ENCODE measurements at regions not wholly inside any gene's neighbourhood (a gene's known extent, or its start where the extent isn't known, plus 50 kb on each side); places are given as distances from the start of the nearest gene placed in this dataset.

DNA sequence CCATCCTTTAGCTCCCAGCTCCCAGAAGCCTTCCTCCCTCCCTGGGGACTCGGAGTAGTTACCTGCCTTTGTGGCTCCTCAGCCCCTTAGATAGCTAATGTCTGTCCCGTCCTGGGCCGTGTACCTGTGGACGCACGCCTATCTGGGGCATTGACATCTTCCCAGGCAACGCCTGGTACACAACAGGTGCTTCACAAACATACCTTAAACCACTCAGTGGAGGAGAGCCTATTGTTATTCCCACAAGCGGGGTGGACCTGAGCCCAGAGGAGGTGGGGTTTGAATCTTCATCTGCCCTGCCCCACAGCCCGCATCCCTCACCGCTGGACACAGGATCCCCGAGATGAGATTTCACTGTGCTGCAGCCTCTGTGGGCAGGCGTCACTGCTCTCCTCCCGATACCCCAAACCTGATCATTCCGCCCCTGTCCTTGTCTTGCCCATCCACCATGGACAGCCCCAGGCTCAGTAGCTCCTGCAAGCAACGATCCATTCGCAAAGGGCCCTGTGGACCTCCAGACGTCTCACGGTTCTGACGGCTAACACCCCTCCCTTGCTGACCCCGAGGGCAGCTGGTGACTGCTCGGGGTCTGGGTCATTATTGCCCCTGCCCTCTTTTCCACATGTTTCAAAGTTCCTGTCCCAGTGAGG lies 73.8 kb upstream of the SHISAL1 start:
- no peak overlapping the region for H3K4me3 ChIP-seq (ENCODE audit: control insufficient read depth, low read depth, low read length)
- TF ChIP-seq, protein P1, sequence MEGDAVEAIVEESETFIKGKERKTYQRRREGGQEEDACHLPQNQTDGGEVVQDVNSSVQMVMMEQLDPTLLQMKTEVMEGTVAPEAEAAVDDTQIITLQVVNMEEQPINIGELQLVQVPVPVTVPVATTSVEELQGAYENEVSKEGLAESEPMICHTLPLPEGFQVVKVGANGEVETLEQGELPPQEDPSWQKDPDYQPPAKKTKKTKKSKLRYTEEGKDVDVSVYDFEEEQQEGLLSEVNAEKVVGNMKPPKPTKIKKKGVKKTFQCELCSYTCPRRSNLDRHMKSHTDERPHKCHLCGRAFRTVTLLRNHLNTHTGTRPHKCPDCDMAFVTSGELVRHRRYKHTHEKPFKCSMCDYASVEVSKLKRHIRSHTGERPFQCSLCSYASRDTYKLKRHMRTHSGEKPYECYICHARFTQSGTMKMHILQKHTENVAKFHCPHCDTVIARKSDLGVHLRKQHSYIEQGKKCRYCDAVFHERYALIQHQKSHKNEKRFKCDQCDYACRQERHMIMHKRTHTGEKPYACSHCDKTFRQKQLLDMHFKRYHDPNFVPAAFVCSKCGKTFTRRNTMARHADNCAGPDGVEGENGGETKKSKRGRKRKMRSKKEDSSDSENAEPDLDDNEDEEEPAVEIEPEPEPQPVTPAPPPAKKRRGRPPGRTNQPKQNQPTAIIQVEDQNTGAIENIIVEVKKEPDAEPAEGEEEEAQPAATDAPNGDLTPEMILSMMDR (conservative IDR thresholded peaks at IDR 0.05; ENCODE audit: control insufficient read depth, insufficient read depth, low read depth, low read length) = no peak
- no peak for DNase-seq (ENCODE audit: low read depth)

DNA sequence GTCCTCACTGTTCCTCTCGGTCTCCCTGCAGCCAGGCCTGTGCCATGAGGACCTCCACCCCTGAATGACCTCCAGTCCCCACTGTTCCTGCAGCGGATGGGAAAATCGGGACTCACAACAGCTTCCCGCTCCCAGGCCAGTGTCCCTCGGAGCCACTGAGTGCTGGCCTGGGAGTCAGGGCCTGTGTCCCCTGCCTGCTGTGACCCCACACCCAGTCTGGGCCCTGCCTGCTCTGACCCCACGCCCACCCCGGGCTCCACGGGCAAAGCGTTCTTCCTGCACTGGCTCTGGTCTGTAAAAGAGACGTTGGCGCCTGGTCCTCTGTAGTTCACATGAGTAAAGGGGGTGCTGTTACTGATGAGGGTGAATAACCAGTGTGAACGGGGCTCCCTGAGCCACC lies 73.0 kb upstream of the SHISAL1 start:
- no peak for DNase-seq (ENCODE audit: low read depth)
- TF ChIP-seq, protein P1 (conservative IDR thresholded peaks at IDR 0.05; ENCODE audit: control insufficient read depth, insufficient read depth, low read depth, low read length) = no peak
- no peak overlapping the region for H3K4me3 ChIP-seq (ENCODE audit: control insufficient read depth, low read depth, low read length)

DNA sequence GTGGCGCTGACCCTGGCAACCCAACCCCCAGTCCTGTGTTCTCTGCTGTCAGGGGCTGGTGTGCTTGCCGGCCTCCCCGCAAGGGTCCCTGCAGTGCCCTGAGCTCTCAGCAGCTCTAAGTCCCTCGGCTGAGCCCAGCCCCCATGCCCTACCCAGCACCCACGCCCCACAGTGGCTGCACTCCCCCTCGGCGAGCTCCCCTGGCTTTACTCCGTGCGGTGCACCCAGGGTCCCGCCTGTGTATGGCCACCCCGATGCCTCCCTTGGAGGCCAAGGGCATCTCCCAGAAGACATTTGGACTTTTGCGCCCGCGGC lies 72.5 kb upstream of the SHISAL1 start:
- no peak overlapping the region for H3K4me3 ChIP-seq (ENCODE audit: control insufficient read depth, low read depth, low read length)
- TF ChIP-seq, protein P1 (conservative IDR thresholded peaks at IDR 0.05; ENCODE audit: control insufficient read depth, insufficient read depth, low read depth, low read length) = no peak

DNA sequence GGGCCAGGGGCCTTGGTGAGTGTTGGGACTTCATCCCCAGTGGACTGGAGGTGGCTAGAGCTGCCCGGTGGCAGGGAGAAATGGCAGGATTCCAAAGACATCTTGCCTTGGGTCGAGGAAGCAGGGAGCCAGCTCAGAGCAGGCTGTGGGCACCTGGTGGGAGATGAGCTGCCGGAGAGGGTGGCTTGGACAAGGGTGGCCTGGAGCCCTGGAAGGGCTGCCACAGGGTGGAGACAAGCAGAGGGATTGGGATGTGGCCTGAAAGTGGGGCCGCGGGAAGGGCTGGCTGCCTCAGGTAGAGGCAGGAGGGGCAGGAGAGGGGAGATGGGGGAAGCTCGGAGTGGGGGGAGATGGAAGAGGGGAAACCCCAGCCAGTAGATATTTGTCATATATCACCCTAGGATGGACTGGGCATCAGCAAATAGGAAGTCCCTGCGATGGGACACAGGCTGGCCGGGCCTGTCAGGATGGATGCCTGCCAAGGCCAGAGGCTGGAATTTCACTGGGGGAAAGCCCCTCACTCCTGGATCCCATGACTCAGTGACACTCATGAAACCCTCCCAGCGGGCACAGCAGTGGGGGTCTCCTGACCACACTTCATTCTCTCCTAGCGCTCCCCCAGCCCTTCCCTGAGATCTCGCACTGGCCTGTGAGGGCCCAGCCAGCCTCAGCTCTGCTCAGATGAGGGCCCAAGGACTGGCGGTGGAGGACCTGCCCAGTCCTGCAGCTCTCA lies 72.0 kb upstream of the SHISAL1 start:
- no peak for DNase-seq (ENCODE audit: low read depth)
- TF ChIP-seq, protein P1 (conservative IDR thresholded peaks at IDR 0.05; ENCODE audit: control insufficient read depth, insufficient read depth, low read depth, low read length) = no peak
- H3K4me3 ChIP-seq (ENCODE audit: control insufficient read depth, low read depth, low read length) = no peak overlapping the region

More for the DNA sequence above, 72.5 kb upstream of the SHISAL1 start:
- no peak for DNase-seq (ENCODE audit: low read depth)

DNA sequence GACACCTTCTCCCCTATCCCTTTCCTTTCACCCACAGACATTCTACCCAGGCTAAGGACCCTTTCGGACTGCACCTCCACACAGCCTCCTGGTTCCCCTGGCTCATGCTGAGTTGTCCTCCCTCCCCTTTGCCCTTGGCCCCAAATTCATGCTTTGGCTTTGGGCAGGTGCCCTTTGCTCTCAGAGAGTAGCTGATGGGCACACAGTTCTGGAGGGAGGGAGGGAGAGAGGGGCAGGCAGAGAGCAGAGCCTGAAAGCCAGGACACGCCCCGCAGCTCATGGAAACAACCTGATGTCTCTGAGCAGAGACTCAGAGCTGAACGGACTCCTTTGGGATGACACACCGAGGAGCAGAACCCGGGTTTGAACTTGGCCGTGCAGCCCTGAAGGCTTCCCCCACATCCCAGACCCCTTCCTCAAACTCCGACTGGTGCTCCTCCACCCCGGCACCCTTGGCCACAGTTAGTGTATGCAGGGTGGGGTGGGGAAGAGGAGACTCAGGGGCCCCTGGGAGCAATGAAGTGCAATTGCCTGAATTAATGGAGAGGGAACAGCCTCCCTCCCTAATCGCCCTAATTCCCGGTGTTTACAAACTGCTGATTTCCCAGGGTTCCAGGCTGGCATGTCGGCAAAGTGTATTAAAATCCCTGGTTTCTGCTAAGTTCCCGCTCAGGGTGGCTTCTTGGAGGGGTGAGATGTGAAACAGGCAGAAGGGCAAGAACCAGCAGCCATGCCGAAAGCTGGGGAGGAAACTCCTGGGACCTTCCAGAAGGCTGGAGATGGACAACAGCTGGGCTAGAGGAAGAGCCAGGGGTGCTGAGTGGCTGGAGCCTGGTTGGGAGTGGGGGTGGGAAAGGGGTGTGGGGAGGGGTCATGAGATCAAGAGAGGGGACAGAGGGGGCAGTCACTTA lies 71.2 kb upstream of the SHISAL1 start:
- no peak overlapping the region for H3K4me3 ChIP-seq (ENCODE audit: control insufficient read depth, low read depth, low read length)
- TF ChIP-seq, protein P1 (conservative IDR thresholded peaks at IDR 0.05; ENCODE audit: control insufficient read depth, insufficient read depth, low read depth, low read length) = no peak

DNA sequence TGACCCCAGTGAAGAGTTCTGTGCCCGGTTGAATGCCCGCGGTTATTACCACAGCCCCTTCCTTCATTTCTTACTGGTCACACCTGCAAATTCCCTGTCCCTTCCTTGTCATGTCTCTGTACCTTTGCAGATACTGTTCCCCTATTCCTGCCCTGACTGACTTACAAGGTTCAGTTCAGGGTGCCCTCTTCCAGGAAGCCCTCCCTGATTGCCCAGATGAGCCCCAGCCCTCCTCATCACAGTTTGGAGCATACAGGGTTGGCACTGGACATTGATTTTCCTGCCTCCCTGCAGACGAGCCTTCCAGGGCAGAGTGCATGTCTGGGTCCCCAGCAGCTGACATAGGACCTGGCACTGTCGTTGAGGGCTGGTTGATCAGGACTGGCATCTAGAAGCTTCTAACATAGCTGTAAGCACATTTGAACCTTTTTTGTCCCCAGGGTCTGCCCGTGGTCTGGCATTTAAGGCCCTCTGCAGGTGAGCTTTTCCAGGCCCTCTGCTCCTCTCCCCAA lies 70.4 kb upstream of the SHISAL1 start:
- DNase-seq (ENCODE audit: low read depth) = no peak
- TF ChIP-seq, protein P1 (conservative IDR thresholded peaks at IDR 0.05; ENCODE audit: control insufficient read depth, insufficient read depth, low read depth, low read length) = no peak
- H3K4me3 ChIP-seq (ENCODE audit: control insufficient read depth, low read depth, low read length) = no peak overlapping the region

More for the DNA sequence above, 71.2 kb upstream of the SHISAL1 start:
- DNase-seq (ENCODE audit: low read depth) = no peak

Measured in fibroblast of mammary gland (primary cell).